MCF 10A (cell line): ENCODE measurements at regions not wholly inside any gene's neighbourhood (a gene's known extent, or its start where the extent isn't known, plus 50 kb on each side); places are given as distances from the start of the nearest gene placed in this dataset.
"Not testable (repeated sequence)": the region's sequence is repeated elsewhere in the genome, so short reads cannot be mapped to it uniquely, and the experiment has no call there.

Experiments used
- BruUV-seq: library from RNA; stranded (reverse); fragments of 400-500 nt; replicated peaks from 2 replicates; lab custom pipeline; 2021; lab: Mats Ljungman, UMichigan
- CTCF ChIA-PET: fragments of 300-600 bp; sonication (Branson Sonifier 250); formaldehyde crosslinking; extraction: SDS; loops from one replicate; lab custom pipeline; 2021; ENCODE audit warnings: antibody characterized with exemption, inconsistent platforms; lab: Yijun Ruan, JAX
- POLR2A ChIA-PET: fragments of 300-600, 350-650 bp; sonication (Branson Sonifier 250); formaldehyde crosslinking; extraction: SDS; loops from one replicate; lab custom pipeline; 2020; ENCODE audit warnings: antibody characterized with exemption, inconsistent platforms; lab: Yijun Ruan, JAX
- DNase-seq: peaks from one replicate; pipeline ENCODE4 v3.0.0-alpha.2; 2018; ENCODE audit not compliant: unreplicated experiment
- H3K27ac Mint-ChIP-seq: one replicate; pipeline ENCODE4 v1.8.0; 2022; ENCODE audit warnings: mild to moderate bottlenecking, low read depth, mixed read lengths; ENCODE audit not compliant: unreplicated experiment
- H3K27me3 Mint-ChIP-seq: one replicate; pipeline ENCODE4 v1.8.0; 2022; ENCODE audit warnings: mixed read lengths; ENCODE audit not compliant: insufficient read depth, unreplicated experiment
- H3K36me3 Mint-ChIP-seq: one replicate; pipeline ENCODE4 v1.8.0; 2022; ENCODE audit warnings: mild to moderate bottlenecking, moderate library complexity, mixed read lengths; ENCODE audit not compliant: insufficient read depth, unreplicated experiment
- H3K4me1 Mint-ChIP-seq: one replicate; pipeline ENCODE4 v1.8.0; 2022; ENCODE audit warnings: mixed read lengths; ENCODE audit not compliant: insufficient read depth, unreplicated experiment
- H3K4me3 Mint-ChIP-seq: one replicate; pipeline ENCODE4 v1.8.0; 2022; ENCODE audit warnings: mild to moderate bottlenecking, moderate library complexity, mixed read lengths; ENCODE audit not compliant: unreplicated experiment
- H3K9me3 Mint-ChIP-seq: one replicate; pipeline ENCODE4 v1.8.0; 2022; ENCODE audit warnings: mixed read lengths; ENCODE audit not compliant: unreplicated experiment
- intact Hi-C: fragments of 100-400 bp; cut with micrococcal nuclease; formaldehyde crosslinking; loops from 2 replicates; pipeline ENCODE4 v1.14.1; 2022
- TF ChIP-seq, protein P1 (sequence below): fragments of 200-600 bp; IDR thresholded peaks from one replicate; pipeline ENCODE4 v1.8.0; 2022; ENCODE audit warnings: antibody characterized with exemption, mild to moderate bottlenecking; ENCODE audit not compliant: unreplicated experiment

GRCh38 chr1:5611431-5611830 is 380.8 kb downstream of the NPHP4 start:
- no TSS peak for BruUV-seq
- peaks cover 5% of the 10 kb centered on the region for H3K27me3 Mint-ChIP-seq
- POLR2A ChIA-PET, result interaction anchor here (1.0 to 2.6 kb wide), 7 partner anchors 9 to 41 kb away, joined by 3 to 20 read pairs (median 10); no protein-coding TSS in a partner anchor
- intact Hi-C loops, result no loop called here
- peaks cover 7% of the 10 kb centered on the region for H3K36me3 Mint-ChIP-seq
- peak overlapping the region; percentile 49 for H3K27ac Mint-ChIP-seq
- H3K9me3 Mint-ChIP-seq, result peaks cover 8% of the 10 kb centered on the region
- H3K4me1 Mint-ChIP-seq, result peaks cover 26% of the 10 kb centered on the region
- DNase-seq, result peak; percentile 10
- CTCF ChIA-PET, result interaction anchor here (0.5 to 2.9 kb wide), 10 partner anchors 9 to 183 kb away, joined by 3 to 12 read pairs (median 6); no protein-coding TSS in a partner anchor
- H3K4me3 Mint-ChIP-seq, result no peak overlapping the region
- TF ChIP-seq, protein P1, sequence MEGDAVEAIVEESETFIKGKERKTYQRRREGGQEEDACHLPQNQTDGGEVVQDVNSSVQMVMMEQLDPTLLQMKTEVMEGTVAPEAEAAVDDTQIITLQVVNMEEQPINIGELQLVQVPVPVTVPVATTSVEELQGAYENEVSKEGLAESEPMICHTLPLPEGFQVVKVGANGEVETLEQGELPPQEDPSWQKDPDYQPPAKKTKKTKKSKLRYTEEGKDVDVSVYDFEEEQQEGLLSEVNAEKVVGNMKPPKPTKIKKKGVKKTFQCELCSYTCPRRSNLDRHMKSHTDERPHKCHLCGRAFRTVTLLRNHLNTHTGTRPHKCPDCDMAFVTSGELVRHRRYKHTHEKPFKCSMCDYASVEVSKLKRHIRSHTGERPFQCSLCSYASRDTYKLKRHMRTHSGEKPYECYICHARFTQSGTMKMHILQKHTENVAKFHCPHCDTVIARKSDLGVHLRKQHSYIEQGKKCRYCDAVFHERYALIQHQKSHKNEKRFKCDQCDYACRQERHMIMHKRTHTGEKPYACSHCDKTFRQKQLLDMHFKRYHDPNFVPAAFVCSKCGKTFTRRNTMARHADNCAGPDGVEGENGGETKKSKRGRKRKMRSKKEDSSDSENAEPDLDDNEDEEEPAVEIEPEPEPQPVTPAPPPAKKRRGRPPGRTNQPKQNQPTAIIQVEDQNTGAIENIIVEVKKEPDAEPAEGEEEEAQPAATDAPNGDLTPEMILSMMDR, result no peak

DNA sequence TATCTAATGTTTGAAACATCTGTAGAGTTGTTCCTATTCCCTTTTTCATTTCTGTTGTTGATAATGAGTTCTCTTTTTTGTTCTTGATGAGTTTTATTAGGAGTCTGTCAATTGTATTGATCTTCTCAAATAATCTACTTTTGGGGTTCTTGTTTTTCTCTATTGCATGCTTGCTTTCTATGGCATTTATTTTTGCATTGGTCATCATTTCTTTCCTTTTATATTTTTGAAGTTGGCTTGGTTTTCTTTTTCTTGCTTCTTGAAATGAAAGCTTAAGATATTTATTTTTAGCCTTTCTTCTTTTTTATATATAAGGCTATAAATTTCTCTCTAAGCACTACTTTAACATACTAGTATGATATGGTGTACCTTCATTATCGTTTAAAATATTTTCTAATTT is 381.8 kb downstream of the NPHP4 start:
- DNase-seq, result no peak
- Mint-ChIP-seq H3K4me3 (no peak overlapping the region), H3K27me3 (no peaks in the 10 kb centered on the region), H3K9me3 (peaks cover 8% of the 10 kb centered on the region), H3K36me3 (peaks cover 7% of the 10 kb centered on the region), H3K4me1 (peaks cover 26% of the 10 kb centered on the region), H3K27ac (no peak overlapping the region)
- intact Hi-C loops, result no loop called here
- ChIA-PET POLR2A (interaction anchor here (1.3 to 2.6 kb wide), 4 partner anchors 10 to 14 kb away, joined by 3 to 20 read pairs (median 14); no protein-coding TSS in a partner anchor), CTCF (interaction anchor here (1.3 to 2.9 kb wide), 6 partner anchors 10 to 182 kb away, joined by 5 to 12 read pairs (median 8); no protein-coding TSS in a partner anchor)
- no TSS peak for BruUV-seq
- TF ChIP-seq, protein P1, result no peak

GRCh38 chr1:5603353-5604104 is 388.7 kb downstream of the NPHP4 start:
- H3K9me3 Mint-ChIP-seq, result peaks cover 13% of the 10 kb centered on the region
- no peak overlapping the region for H3K4me3 Mint-ChIP-seq

DNA sequence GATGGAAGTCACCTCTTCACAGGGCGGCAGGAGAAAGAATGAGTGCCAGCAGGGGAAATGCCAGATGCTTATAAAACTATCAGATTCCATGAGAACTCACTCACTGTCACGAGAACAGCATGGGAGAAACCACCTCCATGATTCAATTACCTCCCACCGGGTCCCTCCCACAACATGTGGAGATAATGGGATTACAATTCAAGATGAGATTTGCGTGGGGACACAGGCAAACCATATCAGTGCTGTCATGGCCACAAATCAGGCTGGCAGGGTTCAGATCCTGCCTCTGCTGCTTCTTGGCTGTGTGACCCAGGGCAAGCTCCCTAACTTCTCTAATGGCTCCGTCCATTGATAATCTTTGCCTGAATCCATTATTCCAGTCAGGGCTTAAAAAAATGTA is 389.5 kb downstream of the NPHP4 start:
- H3K27me3 Mint-ChIP-seq, result peaks cover 38% of the 10 kb centered on the region
- intact Hi-C loops, DNase-seq, BruUV-seq, H3K27ac Mint-ChIP-seq, H3K4me3 Mint-ChIP-seq, CTCF ChIA-PET, POLR2A ChIA-PET, H3K36me3 Mint-ChIP-seq: not testable (repeated sequence)
- peaks cover 21% of the 10 kb centered on the region for H3K4me1 Mint-ChIP-seq
- H3K9me3 Mint-ChIP-seq, result peaks cover 13% of the 10 kb centered on the region

More at GRCh38 chr1:5603353-5604104, 388.7 kb downstream of the NPHP4 start:
- intact Hi-C loops, result no loop called here
- no TSS peak for BruUV-seq
- no peaks in the 10 kb centered on the region for H3K36me3 Mint-ChIP-seq
- TF ChIP-seq, protein P1, result no peak
- H3K27ac Mint-ChIP-seq, result no peak overlapping the region
- peaks cover 12% of the 10 kb centered on the region for H3K4me1 Mint-ChIP-seq
- DNase-seq, result no peak
- CTCF ChIA-PET, result no interaction called here
- H3K27me3 Mint-ChIP-seq, result peaks cover 38% of the 10 kb centered on the region
- POLR2A ChIA-PET, result no interaction called here
